Thymus (tissue), 11 donors: ENCODE measurements at regions not wholly inside any gene's neighbourhood (a gene's known extent, or its start where the extent isn't known, plus 50 kb on each side); places are given as distances from the start of the nearest gene placed in this dataset.

Source experiments
- DNase-seq, 9 donors: peaks; one replicate each; pipeline ENCODE4 v3.0.0-alpha.2; 2013; ENCODE audit warnings: low spot score in 9 of 9, low read depth in 6 of 9, missing footprints in 1 of 9
- H3K27ac ChIP-seq, 2 donors: one replicate each; pipeline ENCODE4 v1.5.1; 2013; ENCODE audit warnings: control low read depth in 1 of 2, low read depth in 1 of 2, low read length in 1 of 2, mild to moderate bottlenecking in 1 of 2, moderate library complexity in 1 of 2
- H3K27me3 ChIP-seq, 2 donors: one replicate each; pipeline ENCODE4 v1.5.1; 2013; ENCODE audit warnings: low read length in 1 of 2; ENCODE audit not compliant: control insufficient read depth in 2 of 2, insufficient read depth in 1 of 2
- H3K36me3 ChIP-seq, 2 donors: one replicate each; pipeline ENCODE4 v1.5.1; 2013; ENCODE audit warnings: low read length in 1 of 2, mild to moderate bottlenecking in 1 of 2, moderate library complexity in 1 of 2; ENCODE audit not compliant: control insufficient read depth in 2 of 2, insufficient read depth in 2 of 2
- H3K4me1 ChIP-seq, 2 donors: one replicate each; pipeline ENCODE4 v1.5.1; 2013; ENCODE audit warnings: low read length in 2 of 2; ENCODE audit not compliant: control insufficient read depth in 2 of 2, insufficient read depth in 2 of 2
- H3K4me3 ChIP-seq, 2 donors: one replicate each; pipeline ENCODE4 v1.5.1; 2013; ENCODE audit warnings: low read length in 2 of 2, control low read depth in 1 of 2, mild to moderate bottlenecking in 1 of 2
- H3K9me3 ChIP-seq, 2 donors: one replicate each; pipeline ENCODE4 v1.5.1; 2013; ENCODE audit warnings: low read length in 1 of 2, mild to moderate bottlenecking in 1 of 2; ENCODE audit not compliant: control insufficient read depth in 2 of 2, insufficient read depth in 1 of 2
- WGBS: extraction: QIAGEN DNeasy Blood & Tissue Kit; methylation state at CpG from one replicate; pipeline ENCODE4 v1.1.7; 2013; 5-methylcytosine and 5-hydroxymethylcytosine counted together
- donor health status: healthy.

DNA sequence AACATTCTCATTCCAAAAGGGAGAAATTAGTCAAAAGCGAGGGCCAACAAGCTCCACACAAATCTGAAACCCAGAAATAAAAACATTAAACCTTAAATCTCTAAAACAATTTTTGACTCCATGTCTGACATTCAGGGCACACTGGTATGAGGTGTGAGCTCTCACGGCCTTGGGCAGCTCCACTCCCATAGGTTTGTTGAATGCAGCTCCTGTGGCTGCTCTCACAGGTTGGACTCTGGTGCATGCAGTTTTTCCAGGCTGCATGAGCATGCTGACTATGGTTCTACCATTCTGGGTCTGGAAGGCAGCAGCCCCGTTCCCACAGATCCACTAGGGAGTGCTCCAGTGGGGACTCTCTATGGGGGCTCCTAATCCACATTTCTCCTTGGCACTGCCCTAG lies 887.1 kb upstream of the GHITM start:
- no peaks in the 10 kb centered on the region for H3K9me3 ChIP-seq
- H3K4me1 ChIP-seq: no peaks in the 10 kb centered on the region
- no peaks in the 10 kb centered on the region for H3K27me3 ChIP-seq
- no peak for DNase-seq
- H3K27ac ChIP-seq: no peak overlapping the region
- no peaks in the 10 kb centered on the region for H3K36me3 ChIP-seq
- H3K4me3 ChIP-seq: no peak overlapping the region
- WGBS: 90% methylated on average over 3 of the region's 3 CpGs

DNA sequence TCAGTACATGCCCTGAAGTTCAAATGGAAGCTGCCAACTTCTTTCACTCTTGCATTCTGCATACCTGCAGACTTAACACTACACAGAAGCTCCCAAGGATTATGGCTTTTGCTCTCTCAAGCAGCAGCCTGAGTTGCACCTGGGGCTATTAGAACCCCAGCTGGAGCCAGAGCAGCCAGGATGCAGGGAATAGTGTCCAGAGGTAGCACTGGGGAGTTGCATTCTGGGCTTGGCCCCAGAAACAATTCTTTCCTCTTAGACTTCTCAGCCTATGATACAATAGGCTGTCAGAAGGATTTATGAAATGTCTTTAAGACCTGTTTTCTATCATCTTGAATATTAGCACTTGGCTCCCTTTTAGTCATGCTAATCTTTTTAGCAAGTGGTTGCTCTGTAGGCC lies 886.7 kb upstream of the GHITM start:
- Histone ChIP-seq H3K36me3 (no peaks in the 10 kb centered on the region), H3K27ac (no peak overlapping the region), H3K4me3 (no peak overlapping the region), H3K9me3 (no peaks in the 10 kb centered on the region), H3K27me3 (no peaks in the 10 kb centered on the region), H3K4me1 (no peaks in the 10 kb centered on the region)
- DNase-seq: no peak

DNA sequence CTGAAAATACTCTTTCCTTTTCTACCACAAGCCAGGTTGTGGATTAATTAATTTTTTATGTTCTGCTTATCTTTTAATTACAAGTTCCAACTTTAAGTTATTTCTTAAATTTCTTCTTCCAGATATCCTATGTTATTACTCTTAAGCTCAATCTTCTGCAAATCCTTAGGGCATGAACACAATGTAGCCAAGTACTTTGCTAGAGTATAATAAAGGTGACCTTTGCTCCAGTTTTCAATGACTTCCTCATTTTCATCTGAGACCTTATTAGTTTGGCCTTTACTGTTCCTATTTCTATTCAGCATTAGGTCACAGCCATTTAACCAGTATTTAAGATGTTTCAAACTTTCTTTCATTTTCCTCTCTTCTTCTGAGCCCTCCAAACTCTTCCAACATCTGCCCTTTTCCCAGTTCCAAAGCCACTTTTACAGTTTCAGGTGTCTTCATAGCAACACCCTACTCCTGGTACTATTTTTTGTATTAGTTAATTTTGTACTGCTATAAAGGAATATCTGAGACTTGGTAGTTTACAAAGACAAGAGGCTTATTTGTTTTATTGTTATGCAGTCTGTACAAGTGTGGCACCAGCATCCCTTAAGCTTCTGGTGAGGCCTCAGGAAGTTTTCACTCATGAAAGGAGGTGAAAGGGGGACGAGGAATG lies 886.2 kb upstream of the GHITM start:
- Histone ChIP-seq H3K36me3 (no peaks in the 10 kb centered on the region), H3K4me3 (no peak overlapping the region), H3K9me3 (no peaks in the 10 kb centered on the region), H3K4me1 (no peaks in the 10 kb centered on the region), H3K27ac (no peak overlapping the region), H3K27me3 (no peaks in the 10 kb centered on the region)
- no peak for DNase-seq
- 82% methylated on average over 1 of the region's 1 CpG for WGBS

DNA sequence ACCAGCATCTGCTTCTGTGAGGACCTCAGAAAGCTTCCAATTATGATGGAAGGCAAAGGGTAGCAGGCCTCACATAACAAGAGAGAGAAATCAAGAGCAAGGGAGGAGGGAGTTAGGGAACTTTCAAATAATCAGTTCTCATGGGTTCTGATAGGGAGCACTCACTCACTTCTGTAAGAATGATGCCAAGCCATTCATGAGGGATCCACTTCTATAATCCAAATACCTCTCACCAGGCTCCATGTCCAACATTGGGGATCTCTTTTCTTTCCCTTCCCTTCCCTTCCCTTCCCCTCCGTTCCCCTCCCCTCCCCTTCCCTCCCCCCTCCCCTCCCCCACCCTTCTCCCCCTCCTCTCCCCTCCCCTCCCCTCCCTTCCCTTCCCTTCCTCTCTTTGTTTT lies 884.6 kb upstream of the GHITM start:
- H3K4me1 ChIP-seq: no peaks in the 10 kb centered on the region
- WGBS: 80% methylated on average over 1 of the region's 1 CpG
- H3K4me3 ChIP-seq: no peak overlapping the region
- no peaks in the 10 kb centered on the region for H3K36me3 ChIP-seq
- H3K27ac ChIP-seq: no peak overlapping the region
- no peak for DNase-seq
- no peaks in the 10 kb centered on the region for H3K27me3 ChIP-seq
- no peaks in the 10 kb centered on the region for H3K9me3 ChIP-seq

DNA sequence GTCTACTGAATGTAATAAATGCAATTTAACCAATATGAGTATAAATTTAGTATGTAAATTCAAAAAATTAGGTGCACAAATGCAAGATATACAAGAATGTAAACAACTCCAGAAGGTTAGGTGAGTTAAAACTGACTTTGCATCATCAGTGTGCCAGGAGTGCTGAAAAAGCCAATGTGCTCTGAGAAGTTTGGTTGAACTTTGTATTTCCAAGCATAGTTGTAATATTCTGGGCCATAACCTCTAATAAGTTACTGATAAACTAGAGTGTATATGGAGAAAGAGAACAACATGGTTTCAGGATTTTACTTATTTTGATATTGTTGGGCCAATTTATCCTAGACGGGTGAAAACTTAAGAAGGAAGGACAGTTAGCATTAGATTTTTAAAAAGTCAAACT lies 876.9 kb upstream of the GHITM start:
- no peaks in the 10 kb centered on the region for H3K36me3 ChIP-seq
- H3K4me1 ChIP-seq: no peaks in the 10 kb centered on the region
- no peak overlapping the region for H3K27ac ChIP-seq
- DNase-seq: no peak
- no peak overlapping the region for H3K4me3 ChIP-seq
- WGBS: 96% methylated on average over 1 of the region's 1 CpG
- no peaks in the 10 kb centered on the region for H3K9me3 ChIP-seq
- H3K27me3 ChIP-seq: no peaks in the 10 kb centered on the region

DNA sequence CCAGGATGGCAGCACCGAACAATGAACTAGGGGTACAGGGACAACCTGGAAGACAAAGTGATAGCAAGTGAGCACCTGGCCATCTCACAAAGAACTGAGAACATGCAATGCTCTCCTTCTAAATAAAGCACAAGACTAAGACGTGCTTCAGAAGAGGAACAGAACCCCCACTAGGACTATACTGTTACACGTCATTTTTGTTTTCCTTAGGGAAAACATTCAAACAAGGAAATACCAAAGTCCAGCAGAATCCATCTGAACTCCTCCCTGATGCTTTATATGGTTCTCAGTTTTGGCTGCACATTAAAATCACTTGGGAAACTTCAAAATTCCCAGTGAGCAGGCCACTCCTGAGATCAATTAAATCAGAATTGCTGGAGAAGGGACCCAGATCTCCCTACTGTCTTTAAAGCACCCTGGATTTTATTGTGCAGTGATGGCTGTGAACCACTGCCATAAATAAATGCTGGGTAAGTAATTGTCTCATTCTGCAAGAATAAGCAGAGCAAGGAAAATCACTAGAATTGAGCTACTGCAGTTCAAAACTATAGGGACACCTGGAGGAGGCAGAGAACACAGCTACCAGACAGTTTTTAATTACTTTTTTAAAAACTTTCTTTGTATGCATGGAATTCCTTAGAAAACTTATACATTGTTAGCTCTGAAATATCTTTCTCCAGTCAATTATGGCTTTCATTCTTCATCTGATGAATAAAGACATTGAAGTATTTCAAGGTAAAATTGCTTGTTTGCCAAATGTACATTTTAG lies 866.5 kb upstream of the GHITM start:
- Histone ChIP-seq H3K4me1 (no peaks in the 10 kb centered on the region), H3K27me3 (no peaks in the 10 kb centered on the region), H3K9me3 (no peaks in the 10 kb centered on the region), H3K36me3 (no peaks in the 10 kb centered on the region), H3K27ac (no peak overlapping the region), H3K4me3 (no peak overlapping the region)
- WGBS: 89% methylated on average over 3 of the region's 3 CpGs
- no peak for DNase-seq

DNA sequence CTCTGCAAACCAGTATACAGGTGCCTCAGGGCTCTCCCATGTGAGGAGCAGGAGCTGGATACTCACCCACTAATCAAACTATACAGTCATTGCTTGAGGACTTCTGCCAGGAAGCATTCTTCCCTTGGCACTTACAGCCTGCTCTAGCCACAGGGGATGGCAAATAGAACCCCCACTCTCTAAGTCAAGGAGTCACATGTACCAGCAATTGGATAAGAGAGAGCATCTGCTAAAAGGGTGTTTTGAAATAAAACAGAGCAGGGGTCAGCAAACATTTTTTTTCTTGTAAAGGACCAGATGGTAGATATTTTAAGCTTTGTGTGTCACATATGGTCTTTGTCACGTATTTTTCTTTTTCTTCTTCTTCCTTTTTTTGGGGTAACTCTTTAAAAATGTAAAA lies 865.2 kb upstream of the GHITM start:
- Histone ChIP-seq H3K27ac (no peak overlapping the region), H3K4me1 (no peaks in the 10 kb centered on the region), H3K27me3 (no peaks in the 10 kb centered on the region), H3K4me3 (no peak overlapping the region), H3K36me3 (no peaks in the 10 kb centered on the region), H3K9me3 (no peaks in the 10 kb centered on the region)
- 64% methylated on average over 1 of the region's 1 CpG for WGBS
- no peak for DNase-seq

DNA sequence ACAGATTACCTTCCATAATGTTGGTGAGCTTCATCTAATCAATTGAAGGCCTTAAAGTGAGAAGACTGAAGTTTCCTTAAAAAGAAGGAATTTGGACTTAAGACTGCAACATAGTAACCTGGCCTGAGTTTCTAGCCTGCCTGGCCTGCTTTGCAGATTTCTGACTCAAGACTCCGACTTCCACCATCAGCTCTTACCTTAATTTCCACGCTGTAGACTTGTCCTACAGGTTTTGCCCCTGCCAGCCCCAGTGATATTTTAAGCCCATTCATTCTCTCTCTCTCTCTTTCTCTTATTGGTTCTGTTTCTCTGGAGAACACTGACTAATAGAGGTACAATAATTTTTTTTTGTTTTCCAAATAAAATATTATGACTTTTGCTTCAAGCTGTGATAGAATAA lies 862.3 kb upstream of the GHITM start:
- Histone ChIP-seq H3K27me3 (no peaks in the 10 kb centered on the region), H3K9me3 (peaks cover 0 to 2% of the 10 kb centered on the region in 2 donors), H3K27ac (no peak overlapping the region), H3K4me3 (no peak overlapping the region), H3K36me3 (no peaks in the 10 kb centered on the region), H3K4me1 (no peaks in the 10 kb centered on the region)
- DNase-seq: no peak
- 71% methylated on average over 2 of the region's 2 CpGs for WGBS

DNA sequence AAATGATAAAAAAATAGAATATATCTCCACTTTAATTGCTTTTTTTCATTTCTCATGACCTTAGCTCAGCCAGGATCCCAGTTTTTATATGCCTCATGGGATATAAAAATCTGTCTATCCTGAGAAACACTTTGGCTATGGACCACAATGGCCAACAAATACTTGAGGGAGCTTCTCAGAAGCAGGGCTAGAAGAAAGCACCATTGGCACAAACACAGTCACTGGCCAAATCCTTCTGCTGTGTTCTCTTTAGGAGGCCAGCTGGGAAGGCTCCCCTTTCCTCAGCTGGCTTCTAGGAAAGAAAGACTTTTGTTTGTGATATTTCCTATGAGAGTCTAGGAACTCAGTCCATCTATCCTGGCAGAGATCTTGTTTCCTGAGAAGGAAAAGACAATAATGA lies 856.2 kb upstream of the GHITM start:
- Histone ChIP-seq H3K36me3 (no peaks in the 10 kb centered on the region), H3K4me3 (no peak overlapping the region), H3K27me3 (no peaks in the 10 kb centered on the region), H3K4me1 (no peaks in the 10 kb centered on the region), H3K27ac (no peak overlapping the region), H3K9me3 (peaks cover 0 to 2% of the 10 kb centered on the region in 2 donors)
- DNase-seq: no peak
